Activated T-helper 2 cell treated with anti-CD3 and anti-CD28 coated beads, Interferon-gamma antibody, Interleukin-2, Interleukin-4, amounts not matched to agents 10 μg/mL and 5 μg/mL and 100 μg/mL, durations not matched to agents 14 hours and 24 hours and 36 hours (primary cell): ENCODE measurements at regions not wholly inside any gene's neighbourhood (a gene's known extent, or its start where the extent isn't known, plus 50 kb on each side); places are given as distances from the start of the nearest gene placed in this dataset.
"Not testable (repeated sequence)": the region's sequence is repeated elsewhere in the genome, so short reads cannot be mapped to it uniquely, and the experiment has no call there.

Source experiments
- DNase-seq: peaks from one replicate; pipeline ENCODE4 v3.0.0; 2021; ENCODE audit warnings: low spot score
- H3K27ac Mint-ChIP-seq: one replicate; pipeline ENCODE4 v1.8.0; 2021; ENCODE audit warnings: mixed read lengths
- H3K27me3 Mint-ChIP-seq: one replicate; pipeline ENCODE4 v1.8.0; 2021; ENCODE audit warnings: low read depth, mixed read lengths
- H3K36me3 Mint-ChIP-seq: one replicate; pipeline ENCODE4 v1.8.0; 2021; ENCODE audit warnings: low read depth, mixed read lengths
- H3K4me1 Mint-ChIP-seq: one replicate; pipeline ENCODE4 v1.8.0; 2021; ENCODE audit warnings: low read depth, mixed read lengths
- H3K4me3 Mint-ChIP-seq: one replicate; pipeline ENCODE4 v1.8.0; 2021; ENCODE audit warnings: low read depth, mild to moderate bottlenecking, moderate library complexity, mixed read lengths
- H3K9me3 Mint-ChIP-seq: one replicate; pipeline ENCODE4 v1.8.0; 2021; ENCODE audit warnings: mixed read lengths
- intact Hi-C: fragments of 100-400 bp; cut with micrococcal nuclease; formaldehyde crosslinking; loops from one replicate; pipeline ENCODE4 v1.15.1; 2023

- peaks cover 29% of the 10 kb centered on the region for H3K27me3 Mint-ChIP-seq
- intact Hi-C loops, result no loop called here
- H3K27ac Mint-ChIP-seq, result no peak overlapping the region
- no peak for DNase-seq
- H3K4me1 Mint-ChIP-seq, result no peaks in the 10 kb centered on the region
- H3K36me3 Mint-ChIP-seq, result no peaks in the 10 kb centered on the region
- no peaks in the 10 kb centered on the region for H3K9me3 Mint-ChIP-seq
- no peak overlapping the region for H3K4me3 Mint-ChIP-seq
Measured at GRCh38 chr7:131148708-131149428, 178.8 kb upstream of the MKLN1 start.

- Mint-ChIP-seq H3K36me3 (no peaks in the 10 kb centered on the region), H3K4me1 (no peaks in the 10 kb centered on the region), H3K4me3 (no peak overlapping the region), H3K27me3 (peaks cover 29% of the 10 kb centered on the region), H3K9me3 (no peaks in the 10 kb centered on the region), H3K27ac (no peak overlapping the region)
- intact Hi-C loops, result no loop called here
- no peak for DNase-seq
Measured at GRCh38 chr7:131149429-131149773, 178.3 kb upstream of the MKLN1 start.

GRCh38 chr7:131149840-131150239 is 177.8 kb upstream of the MKLN1 start:
- no peak overlapping the region for H3K27ac Mint-ChIP-seq
- no peak overlapping the region for H3K4me3 Mint-ChIP-seq
- no peaks in the 10 kb centered on the region for H3K9me3 Mint-ChIP-seq
- DNase-seq, result no peak
- H3K36me3 Mint-ChIP-seq, result no peaks in the 10 kb centered on the region
- intact Hi-C loops, result no loop called here
- peaks cover 29% of the 10 kb centered on the region for H3K27me3 Mint-ChIP-seq
- no peaks in the 10 kb centered on the region for H3K4me1 Mint-ChIP-seq

DNA sequence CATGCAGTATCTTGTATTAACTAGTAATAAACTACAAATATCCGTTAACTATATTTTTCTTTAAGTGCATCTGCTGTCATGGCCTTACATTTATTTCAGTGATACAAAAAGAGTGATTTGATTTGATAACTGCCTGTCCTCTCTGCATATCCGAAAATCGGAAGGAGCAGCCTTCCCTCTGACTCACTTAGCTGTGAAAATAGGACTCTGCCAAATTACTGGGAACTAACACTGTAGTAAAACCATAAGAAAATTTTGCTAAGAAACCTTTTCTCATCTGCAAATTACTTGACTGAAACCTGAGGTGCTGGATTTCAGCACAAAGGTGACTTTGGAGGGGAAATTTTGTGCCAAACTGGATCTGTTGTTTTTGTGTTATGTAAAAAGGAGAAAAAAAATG is 176.6 kb upstream of the MKLN1 start:
- intact Hi-C loops, result no loop called here
- Mint-ChIP-seq H3K27ac (no peak overlapping the region), H3K9me3 (no peaks in the 10 kb centered on the region), H3K27me3 (peaks cover 27% of the 10 kb centered on the region), H3K36me3 (no peaks in the 10 kb centered on the region), H3K4me3 (no peak overlapping the region), H3K4me1 (no peaks in the 10 kb centered on the region)
- DNase-seq, result no peak

- no peak overlapping the region for H3K27ac Mint-ChIP-seq
- no peak overlapping the region for H3K4me3 Mint-ChIP-seq
- no peaks in the 10 kb centered on the region for H3K36me3 Mint-ChIP-seq
- intact Hi-C loops, result no loop called here
- DNase-seq, result no peak
- H3K9me3 Mint-ChIP-seq, result no peaks in the 10 kb centered on the region
- H3K4me1 Mint-ChIP-seq, result no peaks in the 10 kb centered on the region
- peaks cover 24% of the 10 kb centered on the region for H3K27me3 Mint-ChIP-seq
Measured at GRCh38 chr7:131152766-131153165, 174.9 kb upstream of the MKLN1 start.

- Mint-ChIP-seq H3K36me3 (no peaks in the 10 kb centered on the region), H3K27me3 (peaks cover 19% of the 10 kb centered on the region), H3K4me1 (no peaks in the 10 kb centered on the region), H3K4me3 (no peak overlapping the region), H3K27ac (no peak overlapping the region), H3K9me3 (no peaks in the 10 kb centered on the region)
- intact Hi-C loops, result no loop called here
- no peak for DNase-seq
Measured at GRCh38 chr7:131154380-131154779, 173.3 kb upstream of the MKLN1 start.

GRCh38 chr7:131157530-131158243 is 170.0 kb upstream of the MKLN1 start:
- Mint-ChIP-seq H3K4me1 (no peaks in the 10 kb centered on the region), H3K4me3 (no peak overlapping the region), H3K27ac (no peak overlapping the region), H3K27me3 (peaks cover 1% of the 10 kb centered on the region), H3K36me3 (no peaks in the 10 kb centered on the region), H3K9me3 (no peaks in the 10 kb centered on the region)
- DNase-seq, result no peak
- intact Hi-C loops, result no loop called here

GRCh38 chr7:131158244-131158636 is 169.4 kb upstream of the MKLN1 start:
- H3K4me1 Mint-ChIP-seq, intact Hi-C loops, H3K36me3 Mint-ChIP-seq, DNase-seq, H3K27me3 Mint-ChIP-seq, H3K9me3 Mint-ChIP-seq, H3K27ac Mint-ChIP-seq, H3K4me3 Mint-ChIP-seq: not testable (repeated sequence)

GRCh38 chr7:131159961-131160361 is 167.7 kb upstream of the MKLN1 start:
- Mint-ChIP-seq H3K4me3 (no peak overlapping the region), H3K27ac (no peak overlapping the region), H3K4me1 (no peaks in the 10 kb centered on the region), H3K36me3 (no peaks in the 10 kb centered on the region), H3K9me3 (no peaks in the 10 kb centered on the region), H3K27me3 (no peaks in the 10 kb centered on the region)
- DNase-seq, result no peak
- intact Hi-C loops, result no loop called here

DNA sequence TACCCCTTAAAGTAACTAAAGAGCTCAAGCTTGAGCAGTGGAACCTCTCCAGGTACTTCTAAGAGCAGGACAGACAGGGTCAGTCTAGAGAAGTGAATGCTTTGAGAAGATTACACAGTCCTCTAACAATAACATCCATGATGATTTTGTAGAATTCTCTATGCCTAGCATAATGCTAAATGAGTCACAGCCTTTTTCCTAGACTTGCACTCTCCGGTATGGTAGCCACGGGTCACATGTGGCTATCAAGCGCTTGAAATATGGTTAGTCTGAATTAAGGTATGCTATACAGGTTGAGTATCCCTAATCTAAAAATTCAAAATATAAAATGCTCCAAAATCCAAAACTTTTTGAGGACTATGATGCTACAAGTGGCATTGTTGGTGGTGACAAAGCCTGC is 166.6 kb upstream of the MKLN1 start:
- no peak for DNase-seq
- no peaks in the 10 kb centered on the region for H3K36me3 Mint-ChIP-seq
- H3K4me1 Mint-ChIP-seq, result no peaks in the 10 kb centered on the region
- H3K9me3 Mint-ChIP-seq, result no peaks in the 10 kb centered on the region
- H3K27me3 Mint-ChIP-seq, result no peaks in the 10 kb centered on the region
- intact Hi-C loops, result no loop called here
- H3K4me3 Mint-ChIP-seq, result no peak overlapping the region
- no peak overlapping the region for H3K27ac Mint-ChIP-seq

DNA sequence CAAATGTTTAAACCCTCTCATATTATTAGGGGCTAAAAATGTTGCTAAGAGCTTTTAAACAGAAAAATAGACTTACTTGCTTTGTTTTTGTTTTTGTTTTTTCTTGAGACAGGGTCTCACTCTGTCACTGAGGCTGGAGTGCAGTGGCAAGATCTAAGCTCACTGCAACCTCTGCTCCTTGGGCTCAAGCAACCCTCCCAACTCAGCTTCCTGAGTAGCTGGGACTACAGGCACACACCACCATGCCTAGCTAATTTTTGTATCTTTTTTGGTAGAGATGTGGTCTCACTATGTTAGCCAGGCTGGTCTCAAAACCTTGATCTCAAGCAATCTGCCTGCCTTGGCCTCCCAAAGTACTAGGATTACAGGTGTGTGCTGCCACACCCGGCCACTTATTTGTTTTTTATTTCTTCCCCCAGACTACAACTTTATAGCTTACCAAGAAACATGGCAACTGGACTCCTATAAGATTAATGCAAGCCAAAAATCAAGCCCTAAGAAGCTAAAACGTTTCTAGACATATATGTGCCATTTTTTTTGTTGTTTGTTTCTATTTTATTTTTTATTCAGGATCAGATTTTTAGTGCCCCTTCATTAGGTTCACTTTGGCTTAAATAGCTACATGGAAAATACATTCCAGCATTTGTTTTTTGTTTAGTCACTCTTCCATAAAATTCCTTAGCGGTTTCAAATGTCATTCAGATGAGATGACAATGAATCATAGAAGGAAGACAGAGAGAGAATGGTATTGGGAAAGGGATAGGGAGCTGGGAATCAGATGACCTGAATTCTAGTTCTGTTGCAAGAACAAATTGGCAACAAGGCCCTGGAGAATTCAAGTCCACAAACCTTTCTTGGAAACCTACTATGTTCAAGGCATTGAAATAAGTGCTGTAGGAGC is 163.4 kb upstream of the MKLN1 start:
- Mint-ChIP-seq H3K27me3 (no peaks in the 10 kb centered on the region), H3K9me3 (no peaks in the 10 kb centered on the region), H3K4me1 (no peaks in the 10 kb centered on the region), H3K36me3 (no peaks in the 10 kb centered on the region), H3K27ac (no peak overlapping the region), H3K4me3 (no peak overlapping the region)
- intact Hi-C loops, result no loop called here
- no peak for DNase-seq

DNA sequence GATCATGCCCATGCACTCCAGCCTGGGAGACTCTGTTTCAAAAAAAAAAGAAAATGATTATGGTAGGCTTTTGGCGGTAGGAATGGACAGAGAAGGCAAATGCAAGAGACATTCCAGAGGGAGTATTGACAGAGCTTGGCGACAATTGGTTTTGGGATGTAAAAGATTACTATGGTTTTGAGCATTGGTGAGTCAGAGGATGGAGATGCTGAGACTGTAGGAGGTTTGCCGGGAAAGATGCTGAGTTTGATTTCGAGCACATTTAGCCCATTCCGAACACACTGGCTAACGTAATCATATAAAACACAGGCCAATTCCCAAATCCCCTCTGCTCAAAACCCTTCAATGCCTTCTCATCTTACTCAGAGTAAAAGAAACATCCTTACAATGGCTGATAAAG is 161.6 kb upstream of the MKLN1 start:
- no peaks in the 10 kb centered on the region for H3K9me3 Mint-ChIP-seq
- intact Hi-C loops, result no loop called here
- H3K4me3 Mint-ChIP-seq, result no peak overlapping the region
- peaks cover 9% of the 10 kb centered on the region for H3K27me3 Mint-ChIP-seq
- H3K27ac Mint-ChIP-seq, result no peak overlapping the region
- no peaks in the 10 kb centered on the region for H3K4me1 Mint-ChIP-seq
- H3K36me3 Mint-ChIP-seq, result no peaks in the 10 kb centered on the region
- no peak for DNase-seq
